Choroid plexus epithelial cell (primary cell): ENCODE measurements at regions not wholly inside any gene's neighbourhood (a gene's known extent, or its start where the extent isn't known, plus 50 kb on each side); places are given as distances from the start of the nearest gene placed in this dataset.
A peak's percentile ranks its signal among the peaks of the same experiment; 100 is the strongest.

ENCODE experiments used
- DNase-seq: peaks from one replicate; pipeline ENCODE4 v3.0.0-alpha.2; 2010; ENCODE audit warnings: low read depth
- H3K4me3 ChIP-seq: 2 replicates; pipeline ENCODE4 v1.5.1; 2011; ENCODE audit warnings: low read depth, mild to moderate bottlenecking, control low read depth, low read length, moderate library complexity
- CTCF ChIP-seq: conservative IDR thresholded peaks from 2 replicates; pipeline ENCODE4 v1.5.1; 2011; ENCODE audit warnings: low read depth, mild to moderate bottlenecking, control low read depth, inconsistent platforms, low read length, moderate library complexity

- DNase-seq, result no peak
- no peak for TF ChIP-seq CTCF
- no peak overlapping the region for H3K4me3 ChIP-seq
Measured at GRCh38 chr1:9435153-9435636, 104.1 kb upstream of the SLC25A33 start.

GRCh38 chr1:9435854-9436640 lies 103.2 kb upstream of the SLC25A33 start:
- no peak for DNase-seq
- no peak overlapping the region for H3K4me3 ChIP-seq
- TF ChIP-seq CTCF, result no peak

GRCh38 chr1:9437961-9438430 lies 101.3 kb upstream of the SLC25A33 start:
- peak; percentile 60 for DNase-seq
- TF ChIP-seq CTCF, result no peak
- H3K4me3 ChIP-seq, result no peak overlapping the region

GRCh38 chr1:9438431-9439073 lies 100.7 kb upstream of the SLC25A33 start:
- H3K4me3 ChIP-seq, result no peak overlapping the region
- peak; percentile 92 for DNase-seq
- TF ChIP-seq CTCF, result no peak

- no peak overlapping the region for H3K4me3 ChIP-seq
- no peak for TF ChIP-seq CTCF
- peak; percentile 46 for DNase-seq
Measured at GRCh38 chr1:9439074-9439761, 100.0 kb upstream of the SLC25A33 start.

- H3K4me3 ChIP-seq, result no peak overlapping the region
- no peak for DNase-seq
- TF ChIP-seq CTCF, result no peak
Measured at GRCh38 chr1:9440261-9440660, 99.0 kb upstream of the SLC25A33 start.
